Testis (tissue), 2 donors: ENCODE measurements at regions not wholly inside any gene's neighbourhood (a gene's known extent, or its start where the extent isn't known, plus 50 kb on each side); places are given as distances from the start of the nearest gene placed in this dataset.

Experiments
- DNase-seq: peaks from one replicate; pipeline ENCODE4 v3.0.0-alpha.2; 2019
- H3K27ac ChIP-seq, 2 donors: fragments of 200-600 bp; sonication (generic); one replicate each; pipeline ENCODE4 v1.5.1; 2019
- H3K27me3 ChIP-seq: fragments of 200-600 bp; sonication (generic); one replicate; pipeline ENCODE4 v1.5.1; 2019
- H3K36me3 ChIP-seq: fragments of 200-600 bp; sonication (generic); one replicate; pipeline ENCODE4 v1.5.1; 2017; ENCODE audit warnings: low read depth; ENCODE audit errors: missing control alignments
- H3K4me1 ChIP-seq: fragments of 200-600 bp; sonication (generic); one replicate; pipeline ENCODE4 v1.5.1; 2019
- H3K4me3 ChIP-seq, 2 donors: fragments of 200-600 bp; sonication (generic); one replicate each; pipeline ENCODE4 v1.5.1; 2017 to 2019
- H3K9me3 ChIP-seq: fragments of 200-600 bp; sonication (generic); one replicate; pipeline ENCODE4 v1.5.1; 2017
- CTCF ChIP-seq, 3 experiments: fragments of 450-650 bp in 2 of 3; fragments of 200-600 bp in 1 of 3; sonication (generic) in 1 of 3; IDR thresholded peaks; one replicate each; pipeline ENCODE4 v1.5.1; 2016 to 2019; ENCODE audit warnings: antibody characterized with exemption in 3 of 3, mild to moderate bottlenecking in 2 of 3, moderate library complexity in 1 of 3
- POLR2A ChIP-seq: fragments of 450-650 bp; IDR thresholded peaks from one replicate; pipeline ENCODE4 v1.6.1; 2017; ENCODE audit warnings: antibody characterized with exemption, mild to moderate bottlenecking, moderate library complexity
- WGBS, 2 donors: methylation state at CpG; one replicate each; pipeline ENCODE4 v1.1.5; 2018; 5-methylcytosine and 5-hydroxymethylcytosine counted together
- intact Hi-C: fragments of 100-400 bp; cut with DNase I; formaldehyde crosslinking; loops from one replicate; pipeline ENCODE4 v1.15.1; 2023; ENCODE audit warnings: low total_unique reads

DNA sequence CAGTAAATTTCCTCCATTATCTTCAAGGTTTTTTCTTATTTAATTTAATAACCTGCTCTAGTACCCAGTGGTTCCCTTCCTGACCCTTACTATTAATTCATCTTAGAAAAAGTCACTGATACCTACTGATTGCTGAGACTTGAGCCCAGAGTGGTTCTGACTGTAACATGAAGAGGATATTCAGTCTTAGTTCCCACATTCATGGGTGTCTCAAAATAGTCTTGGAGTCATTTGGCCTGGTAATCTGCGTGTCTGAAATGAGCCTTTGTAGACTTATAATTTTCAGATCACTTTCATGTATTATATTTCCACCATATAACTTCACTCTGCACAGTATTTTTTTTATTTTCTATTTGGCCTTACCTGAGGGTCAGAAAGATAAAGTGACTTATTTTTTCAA is 732.0 kb upstream of the KIF2B start:
- H3K36me3 ChIP-seq: no peaks in the 10 kb centered on the region
- no peak overlapping the region for H3K4me3 ChIP-seq
- H3K27me3 ChIP-seq: no peaks in the 10 kb centered on the region
- H3K27ac ChIP-seq: no peak overlapping the region
- 84 to 97% methylated on average over 1 of the region's 1 CpG for WGBS, 2 donors
- H3K4me1 ChIP-seq: no peaks in the 10 kb centered on the region
- intact Hi-C loops: no loop called here
- TF ChIP-seq CTCF (IDR thresholded peaks at IDR 0.05) (no peak), POLR2A (no peak)
- H3K9me3 ChIP-seq: no peaks in the 10 kb centered on the region
- DNase-seq: no peak

GRCh38 chr17:53088481-53088880 is 734.2 kb upstream of the KIF2B start:
- Histone ChIP-seq H3K27me3 (no peaks in the 10 kb centered on the region), H3K4me1 (no peaks in the 10 kb centered on the region), H3K27ac (no peak overlapping the region), H3K36me3 (no peaks in the 10 kb centered on the region), H3K4me3 (no peak overlapping the region), H3K9me3 (no peaks in the 10 kb centered on the region)
- DNase-seq: no peak
- TF ChIP-seq CTCF (IDR thresholded peaks at IDR 0.05) (no peak), POLR2A (no peak)
- 87 to 89% methylated on average over 6 of the region's 6 CpGs for WGBS, 2 donors
- intact Hi-C loops: no loop called here

GRCh38 chr17:53061446-53061845 is 761.3 kb upstream of the KIF2B start:
- intact Hi-C loops: no loop called here
- TF ChIP-seq POLR2A (no peak), CTCF (IDR thresholded peaks at IDR 0.05) (no peak)
- DNase-seq: no peak
- no peaks in the 10 kb centered on the region for H3K27me3 ChIP-seq
- no peak overlapping the region for H3K27ac ChIP-seq
- 30 to 36% methylated on average over 4 of the region's 4 CpGs for WGBS, 2 donors
- H3K4me1 ChIP-seq: no peaks in the 10 kb centered on the region
- no peaks in the 10 kb centered on the region for H3K36me3 ChIP-seq
- no peak overlapping the region for H3K4me3 ChIP-seq
- H3K9me3 ChIP-seq: no peaks in the 10 kb centered on the region

DNA sequence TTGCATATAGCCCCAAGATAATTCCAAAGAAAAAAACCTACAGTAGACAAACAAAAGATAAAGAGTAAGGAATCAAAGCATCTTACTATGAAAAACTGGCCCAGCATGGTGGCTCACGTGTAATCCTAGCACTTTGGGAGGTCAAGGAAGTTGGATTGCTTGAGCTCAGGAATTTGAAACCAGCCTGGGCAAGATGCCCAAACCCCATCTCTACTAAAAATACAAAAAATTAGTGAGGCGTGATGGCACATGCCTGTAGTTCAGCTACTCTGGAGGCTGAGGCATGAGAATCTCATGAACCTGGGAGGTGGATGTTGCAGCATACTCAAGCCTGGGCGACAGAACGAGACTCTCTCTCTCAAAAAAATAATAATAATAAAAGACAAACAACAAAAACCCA is 764.7 kb upstream of the KIF2B start:
- TF ChIP-seq POLR2A (no peak), CTCF (IDR thresholded peaks at IDR 0.05) (no peak)
- H3K9me3 ChIP-seq: no peaks in the 10 kb centered on the region
- WGBS, 2 donors: 84 to 85% methylated on average over 4 of the region's 4 CpGs
- H3K27me3 ChIP-seq: no peaks in the 10 kb centered on the region
- no peak for DNase-seq
- H3K36me3 ChIP-seq: no peaks in the 10 kb centered on the region
- intact Hi-C loops: no loop called here
- no peak overlapping the region for H3K27ac ChIP-seq
- no peaks in the 10 kb centered on the region for H3K4me1 ChIP-seq
- H3K4me3 ChIP-seq: no peak overlapping the region

GRCh38 chr17:53046781-53047180 is 775.9 kb upstream of the KIF2B start:
- H3K27ac ChIP-seq: no peak overlapping the region
- no peak for DNase-seq
- H3K36me3 ChIP-seq: no peaks in the 10 kb centered on the region
- TF ChIP-seq CTCF (IDR thresholded peaks at IDR 0.05) (no peak), POLR2A (no peak)
- intact Hi-C loops: no loop called here
- H3K9me3 ChIP-seq: no peaks in the 10 kb centered on the region
- WGBS, 2 donors: 73% methylated on average over 2 of the region's 2 CpGs
- H3K4me3 ChIP-seq: no peak overlapping the region
- H3K27me3 ChIP-seq: no peaks in the 10 kb centered on the region
- no peaks in the 10 kb centered on the region for H3K4me1 ChIP-seq
